HCT116 (cell line): ENCODE measurements at regions not wholly inside any gene's neighbourhood (a gene's known extent, or its start where the extent isn't known, plus 50 kb on each side); places are given as distances from the start of the nearest gene placed in this dataset.

Source experiments
- ATAC-seq: fragments of 200-7000 bp; cut with Tn5 transposase; 2 replicates; pipeline ENCODE4 v1.9.1; 2020; ENCODE audit warnings: mild to moderate bottlenecking, moderate library complexity
- BruUV-seq: library from RNA; stranded (reverse); fragments of 400-500 nt; replicated peaks from 2 replicates; lab custom pipeline; 2021; lab: Mats Ljungman, UMichigan
- CTCF ChIA-PET: fragments of 300-600 bp; sonication (Branson Sonifier 250); formaldehyde crosslinking; loops from one replicate; lab custom pipeline; 2021; ENCODE audit warnings: antibody characterized with exemption; lab: Charles Lee
- POLR2A ChIA-PET: fragments of 300-600, 350-600 bp; sonication (Branson Sonifier 250); formaldehyde crosslinking; loops from one replicate; lab custom pipeline; 2021; ENCODE audit warnings: antibody characterized with exemption; lab: Charles Lee
- RAD21 ChIA-PET, 2 experiments: fragments of 300-600 bp; sonication (Branson Sonifier 250); formaldehyde crosslinking; loops; one replicate each; lab custom pipeline; 2023; ENCODE audit warnings: low total read pairs in 2 of 2; ENCODE audit not compliant: uncharacterized antibody in 2 of 2, unreplicated experiment in 2 of 2, low non-redundant PET in 1 of 2; lab: Charles Lee
- DNase-seq: peaks from one replicate; pipeline ENCODE4 v3.0.0-alpha.2; 2010; ENCODE audit warnings: low read depth, low spot score
- H2AFZ ChIP-seq: fragments of 200-600 bp; shearing (Covaris generic), sonication (generic); 2 replicates; pipeline ENCODE4 v1.6.1; 2017; ENCODE audit warnings: low read depth, mixed run types, mixed read lengths, antibody characterized with exemption, low read length; ENCODE audit not compliant: poor library complexity, severe bottlenecking
- H3K27ac ChIP-seq: 2 replicates; pipeline ENCODE4 v1.5.1; 2012; ENCODE audit warnings: low read depth, low read length
- H3K27me3 ChIP-seq: fragments of 200-600 bp; sonication (generic); 2 replicates; pipeline ENCODE4 v1.6.1; 2016; ENCODE audit warnings: mixed run types, low read length, mixed read lengths; ENCODE audit not compliant: insufficient read depth
- H3K36me3 ChIP-seq, 2 experiments: fragments of 200-500 bp in 1 of 2; fragments of 200-600 bp in 1 of 2; sonication (Bioruptor generic) in 1 of 2; sonication (generic) in 1 of 2; 2 replicates each; pipeline versions ENCODE4 v1.5.1 to v1.6.1; 2014 to 2016; ENCODE audit warnings: low read length in 2 of 2, inconsistent platforms in 1 of 2, mixed read lengths in 1 of 2, mixed run types in 1 of 2; ENCODE audit not compliant: insufficient read depth in 2 of 2, control insufficient read depth in 1 of 2
- H3K4me1 ChIP-seq, 2 experiments: fragments of 200-600 bp in 1 of 2; sonication (generic) in 1 of 2; 2 replicates each; pipeline versions ENCODE4 v1.5.1 to v1.6.1; 2012 to 2017; ENCODE audit warnings: low read length in 2 of 2, inconsistent platforms in 1 of 2, mild to moderate bottlenecking in 1 of 2, mixed read lengths in 1 of 2, mixed run types in 1 of 2, moderate library complexity in 1 of 2; ENCODE audit not compliant: insufficient read depth in 2 of 2, control insufficient read depth in 1 of 2
- H3K4me2 ChIP-seq: fragments of 200-600 bp; sonication (generic); 2 replicates; pipeline ENCODE4 v1.6.1; 2017; ENCODE audit warnings: mixed run types, low read length, mixed read lengths
- H3K4me3 ChIP-seq, 2 experiments: fragments of 200-600 bp in 1 of 2; sonication (generic) in 1 of 2; replicated peaks in 1 of 2; 2 replicates each; pipeline ENCODE4 v1.5.1; 2011 to 2016; ENCODE audit warnings: low read length in 2 of 2, control low read depth in 1 of 2, low read depth in 1 of 2, mild to moderate bottlenecking in 1 of 2, mixed read lengths in 1 of 2, mixed run types in 1 of 2
- H3K79me2 ChIP-seq: fragments of 200-600 bp; sonication (generic); 2 replicates; pipeline ENCODE4 v1.6.1; 2017; ENCODE audit warnings: mild to moderate bottlenecking, mixed run types, low read length, moderate library complexity, mixed read lengths; ENCODE audit not compliant: insufficient read depth
- H3K9ac ChIP-seq: fragments of 200-600 bp; sonication (generic); 2 replicates; pipeline ENCODE4 v1.6.1; 2016; ENCODE audit warnings: low read length, mixed read lengths
- H3K9me2 ChIP-seq: fragments of 200-600 bp; sonication (generic), shearing (Covaris generic); 2 replicates; pipeline ENCODE4 v1.6.1; 2017; ENCODE audit warnings: mixed run types, mild to moderate bottlenecking, moderate library complexity; ENCODE audit not compliant: insufficient read depth
- H3K9me3 ChIP-seq, 2 experiments: fragments of 200-500 bp in 1 of 2; fragments of 200-600 bp in 1 of 2; sonication (Bioruptor generic) in 1 of 2; sonication (generic) in 1 of 2; 2 replicates each; pipeline ENCODE4 v1.6.1; 2014 to 2017; ENCODE audit warnings: low read length in 2 of 2, mixed read lengths in 2 of 2, inconsistent platforms in 1 of 2, low read depth in 1 of 2, mild to moderate bottlenecking in 1 of 2, mixed run types in 1 of 2, moderate library complexity in 1 of 2; ENCODE audit not compliant: control insufficient read depth in 1 of 2, insufficient read depth in 1 of 2
- H4K20me1 ChIP-seq: fragments of 200-600 bp; sonication (generic), shearing (Covaris generic); 2 replicates; pipeline ENCODE4 v1.6.1; 2017; ENCODE audit warnings: mixed run types, mild to moderate bottlenecking, moderate library complexity; ENCODE audit not compliant: insufficient read depth
- FOSL1 ChIP-seq: IDR thresholded peaks from 2 replicates; pipeline ENCODE4 v1.6.1; 2012; ENCODE audit warnings: low read depth
- MAX ChIP-seq: IDR thresholded peaks from 2 replicates; pipeline ENCODE4 v1.6.1; 2012
- POLR2A ChIP-seq: IDR thresholded peaks from 2 replicates; pipeline ENCODE4 v1.7.0; 2011; ENCODE audit warnings: borderline replicate concordance; ENCODE audit not compliant: insufficient read depth, insufficient read length; ENCODE audit errors: extremely low read depth
- REST ChIP-seq: IDR thresholded peaks from 2 replicates; pipeline ENCODE4 v1.6.1; 2012; ENCODE audit warnings: low read depth
- SIN3A ChIP-seq: IDR thresholded peaks from 2 replicates; pipeline ENCODE4 v1.6.1; 2012; ENCODE audit warnings: low read depth
- TCF7L2 ChIP-seq: IDR thresholded peaks from 2 replicates; pipeline ENCODE4 v1.7.0; 2011; ENCODE audit warnings: borderline replicate concordance, inconsistent platforms; ENCODE audit not compliant: insufficient read depth, insufficient read length; ENCODE audit errors: extremely low read depth
- ZBTB33 ChIP-seq: IDR thresholded peaks from 2 replicates; pipeline ENCODE4 v1.6.1; 2011; ENCODE audit warnings: mild to moderate bottlenecking, low read length, moderate library complexity; ENCODE audit not compliant: insufficient replicate concordance; ENCODE audit errors: extremely low read depth
- ZFX ChIP-seq: fragments of 450-650 bp; IDR thresholded peaks from 2 replicates; pipeline ENCODE4 v1.6.1; 2017
- intact Hi-C: fragments of 100-400 bp; cut with micrococcal nuclease; formaldehyde crosslinking; loops from 2 replicates; pipeline ENCODE4 v1.10.0; 2022

GRCh38 chr18:30860741-30861140 is 181.8 kb downstream of the DSC3 start:
- H3K36me3 ChIP-seq, result no peaks in the 10 kb centered on the region
- POLR2A ChIA-PET, result no interaction called here
- no peaks in the 10 kb centered on the region for H3K79me2 ChIP-seq
- no peaks in the 10 kb centered on the region for H3K4me1 ChIP-seq
- H3K4me2 ChIP-seq, result no peak overlapping the region
- no peak overlapping the region for H3K4me3 ChIP-seq
- BruUV-seq, result no TSS peak
- TF ChIP-seq TCF7L2 (no peak), ZBTB33 (no peak), FOSL1 (no peak), SIN3A (no peak), ZFX (no peak), REST (no peak), POLR2A (no peak), MAX (no peak)
- H3K27me3 ChIP-seq, result no peaks in the 10 kb centered on the region
- no peak overlapping the region for H3K9ac ChIP-seq
- no peaks in the 10 kb centered on the region for H3K9me3 ChIP-seq
- no peaks in the 10 kb centered on the region for H4K20me1 ChIP-seq
- ATAC-seq (no peak), DNase-seq (no peak)
- no peaks in the 10 kb centered on the region for H3K9me2 ChIP-seq
- no peak overlapping the region for H3K27ac ChIP-seq
- intact Hi-C loops, result no loop called here
- no peak overlapping the region for H2AFZ ChIP-seq
- RAD21 ChIA-PET, result no interaction called here
- CTCF ChIA-PET, result no interaction called here
